ENCODE measurements at regions not wholly inside any gene's neighbourhood (a gene's known extent, or its start where the extent isn't known, plus 50 kb on each side); places are given as distances from the start of the nearest gene placed in this dataset.

DNA sequence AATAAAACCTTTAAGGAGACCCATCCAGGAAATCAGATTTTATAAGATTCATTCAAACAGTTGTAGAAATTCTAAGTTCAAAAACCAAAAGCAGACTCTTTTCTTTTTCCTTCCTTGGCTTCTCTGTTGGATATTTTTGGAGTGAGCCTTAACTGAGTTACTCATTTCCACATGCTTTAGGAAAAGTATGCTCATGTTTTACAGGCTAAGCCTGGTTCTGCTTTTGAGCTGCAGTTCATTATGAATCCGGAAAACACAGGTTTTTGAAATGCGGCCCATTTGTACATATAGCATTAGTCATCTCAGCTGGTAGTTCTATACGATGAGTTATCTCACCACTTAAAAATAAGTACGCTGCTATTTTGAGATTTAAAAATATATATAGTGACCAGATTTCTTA lies 156.6 kb upstream of the DMRT1 start:
- Mint-ChIP-seq H3K4me1 (ENCODE audit: low read depth) (peaks cover 51% of the 10 kb centered on the region), H3K4me3 (ENCODE audit: unreplicated experiment) (peak overlapping the region; percentile 75), H3K27ac (ENCODE audit: unreplicated experiment) (peak overlapping the region; percentile 97), H3K27me3 (ENCODE audit: low read depth) (no peaks in the 10 kb centered on the region), H3K36me3 (ENCODE audit: low read depth) (no peaks in the 10 kb centered on the region), H3K9me3 (ENCODE audit: low read depth) (peaks cover 2% of the 10 kb centered on the region)
- no peak for DNase-seq (ENCODE audit: low spot score)
- TF ChIP-seq CTCF (IDR thresholded peaks at IDR 0.05): no peak

- Mint-ChIP-seq H3K36me3 (ENCODE audit: low read depth) (no peaks in the 10 kb centered on the region), H3K4me1 (ENCODE audit: low read depth) (peaks cover 48% of the 10 kb centered on the region), H3K27me3 (ENCODE audit: low read depth) (no peaks in the 10 kb centered on the region), H3K4me3 (ENCODE audit: unreplicated experiment) (peak overlapping the region; percentile 75), H3K27ac (ENCODE audit: unreplicated experiment) (peak overlapping the region; percentile 97), H3K9me3 (ENCODE audit: low read depth) (peaks cover 2% of the 10 kb centered on the region)
- no peak for TF ChIP-seq CTCF (IDR thresholded peaks at IDR 0.05)
- DNase-seq (ENCODE audit: low spot score): no peak
Measured at GRCh38 chr9:686321-686813, 155.1 kb upstream of the DMRT1 start.

GRCh38 chr9:687034-687785 lies 154.3 kb upstream of the DMRT1 start:
- H3K9me3 Mint-ChIP-seq (ENCODE audit: low read depth): peaks cover 2% of the 10 kb centered on the region
- H3K4me1 Mint-ChIP-seq (ENCODE audit: low read depth): peaks cover 50% of the 10 kb centered on the region
- H3K36me3 Mint-ChIP-seq (ENCODE audit: low read depth): no peaks in the 10 kb centered on the region
- peak overlapping the region; percentile 9 for H3K4me3 Mint-ChIP-seq (ENCODE audit: unreplicated experiment)
- no peak for TF ChIP-seq CTCF (IDR thresholded peaks at IDR 0.05)
- H3K27ac Mint-ChIP-seq (ENCODE audit: unreplicated experiment): peak overlapping the region; percentile 22
- no peak for DNase-seq (ENCODE audit: low spot score)
- no peaks in the 10 kb centered on the region for H3K27me3 Mint-ChIP-seq (ENCODE audit: low read depth)

DNA sequence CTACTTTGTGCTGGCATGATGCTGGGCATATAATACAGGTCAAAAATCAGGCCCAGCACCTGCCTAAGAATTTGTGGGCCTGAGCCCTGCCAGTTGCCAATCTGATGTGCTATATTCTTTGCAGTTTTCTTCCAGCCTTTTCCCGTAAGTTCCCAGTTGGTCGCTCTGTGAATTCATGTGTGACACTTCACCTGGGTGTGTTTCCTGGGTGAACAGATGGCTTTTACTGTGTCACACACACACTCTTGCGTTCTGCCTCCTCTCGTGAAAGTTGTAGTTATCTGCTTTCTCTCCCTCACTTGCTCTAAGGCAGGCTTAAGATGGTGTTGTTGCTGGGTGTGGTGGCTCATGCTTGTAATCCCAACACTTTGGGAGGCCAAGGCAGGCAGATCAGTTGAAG lies 153.5 kb upstream of the DMRT1 start:
- Mint-ChIP-seq H3K9me3 (ENCODE audit: low read depth) (peaks cover 2% of the 10 kb centered on the region), H3K4me3 (ENCODE audit: unreplicated experiment) (no peak overlapping the region), H3K27me3 (ENCODE audit: low read depth) (no peaks in the 10 kb centered on the region), H3K4me1 (ENCODE audit: low read depth) (peaks cover 57% of the 10 kb centered on the region), H3K27ac (ENCODE audit: unreplicated experiment) (no peak overlapping the region), H3K36me3 (ENCODE audit: low read depth) (no peaks in the 10 kb centered on the region)
- no peak for TF ChIP-seq CTCF (IDR thresholded peaks at IDR 0.05)
- no peak for DNase-seq (ENCODE audit: low spot score)

DNA sequence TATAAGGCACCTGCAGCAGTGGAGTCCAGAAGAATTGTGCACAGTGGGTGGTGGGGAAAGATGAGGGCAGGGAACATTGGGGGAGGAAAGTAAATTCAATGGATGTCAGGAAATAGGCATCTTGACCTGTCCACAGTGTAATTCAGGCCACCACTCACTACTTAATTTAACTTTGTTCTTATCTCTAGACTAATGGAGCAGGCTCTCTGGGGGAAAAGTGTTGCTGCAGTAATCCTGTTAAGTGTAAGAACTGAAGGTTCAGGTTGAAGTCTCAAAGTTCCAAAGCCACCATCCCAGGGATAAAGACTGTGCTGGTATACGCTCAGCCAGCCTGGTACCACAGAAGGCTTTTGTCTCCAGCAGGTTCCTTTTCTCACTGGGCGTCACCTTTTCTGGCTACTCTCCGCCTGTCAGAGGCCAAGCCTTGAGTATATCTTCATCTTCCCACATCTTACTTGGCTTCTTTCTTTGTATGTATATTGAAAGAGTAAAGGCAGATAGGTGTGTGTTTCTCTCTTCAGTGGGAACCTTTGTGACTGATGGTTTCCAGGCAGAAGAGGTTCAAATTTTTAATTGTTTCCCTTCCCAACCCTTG lies 150.9 kb upstream of the DMRT1 start:
- Mint-ChIP-seq H3K27me3 (ENCODE audit: low read depth) (no peaks in the 10 kb centered on the region), H3K4me1 (ENCODE audit: low read depth) (peaks cover 59% of the 10 kb centered on the region), H3K4me3 (ENCODE audit: unreplicated experiment) (no peak overlapping the region), H3K36me3 (ENCODE audit: low read depth) (no peaks in the 10 kb centered on the region), H3K9me3 (ENCODE audit: low read depth) (peaks cover 2% of the 10 kb centered on the region), H3K27ac (ENCODE audit: unreplicated experiment) (no peak overlapping the region)
- no peak for TF ChIP-seq CTCF (IDR thresholded peaks at IDR 0.05)
- DNase-seq (ENCODE audit: low spot score): no peak
